Ishikawa (cell line): ENCODE measurements at regions not wholly inside any gene's neighbourhood (a gene's known extent, or its start where the extent isn't known, plus 50 kb on each side); places are given as distances from the start of the nearest gene placed in this dataset.

ENCODE experiments used
- CREB1 ChIP-seq: IDR thresholded peaks from 2 replicates; pipeline ENCODE4 v1.6.1; 2012; ENCODE audit warnings: low read depth
- EP300 ChIP-seq: IDR thresholded peaks from 2 replicates; pipeline ENCODE4 v1.6.1; 2012; ENCODE audit warnings: borderline replicate concordance
- MAX ChIP-seq: IDR thresholded peaks from 2 replicates; pipeline ENCODE4 v1.6.1; 2012
- TAF1 ChIP-seq: IDR thresholded peaks from 2 replicates; pipeline ENCODE4 v1.6.1; 2012; ENCODE audit warnings: low read depth, mild to moderate bottlenecking
- TEAD4 ChIP-seq: IDR thresholded peaks from 2 replicates; pipeline ENCODE4 v1.6.1; 2012
- YY1 ChIP-seq: IDR thresholded peaks from 2 replicates; pipeline ENCODE4 v1.6.1; 2012; ENCODE audit warnings: low read depth

GRCh38 chr18:78228974-78229373 is 750.6 kb upstream of the SALL3 start:
- TF ChIP-seq YY1 (no peak), EP300 (no peak), MAX (no peak), TEAD4 (no peak), TAF1 (no peak), CREB1 (no peak)
